SK-N-SH treated with all-trans-retinoic acid at 6 μM for 48 hours (cell line): ENCODE measurements at regions not wholly inside any gene's neighbourhood (a gene's known extent, or its start where the extent isn't known, plus 50 kb on each side); places are given as distances from the start of the nearest gene placed in this dataset.

Experiments
- ATAC-seq: fragments of 200-7000 bp; cut with Tn5 transposase; 3 replicates; pipeline ENCODE4 v1.9.1; 2020; ENCODE audit warnings: mild to moderate bottlenecking, moderate library complexity
- ARNTL ChIP-seq: fragments of 450-650 bp; formaldehyde crosslinking; IDR thresholded peaks from 2 replicates; pipeline ENCODE4 v1.5.0; 2020; ENCODE audit warnings: low read depth, mild to moderate bottlenecking, moderate library complexity, borderline replicate concordance
- BACH2 ChIP-seq: fragments of 250-450 bp; sonication (Bioruptor Pico); IDR thresholded peaks from 2 replicates; pipeline ENCODE4 v1.9.0; 2021; ENCODE audit warnings: mild to moderate bottlenecking, borderline replicate concordance
- CREB5 ChIP-seq: fragments of 250-450 bp; sonication (Bioruptor Pico); IDR thresholded peaks from 2 replicates; pipeline ENCODE4 v1.5.1; 2020; ENCODE audit warnings: low read depth, mild to moderate bottlenecking, moderate library complexity
- CSDC2 ChIP-seq: fragments of 250-450 bp; sonication (Bioruptor Pico); IDR thresholded peaks from 2 replicates; pipeline ENCODE4 v1.5.0; 2020; ENCODE audit warnings: mild to moderate bottlenecking, moderate library complexity
- CSRNP3 ChIP-seq: fragments of 250-450 bp; sonication (Bioruptor Pico); IDR thresholded peaks from 2 replicates; pipeline ENCODE4 v1.5.1; 2021; ENCODE audit warnings: mild to moderate bottlenecking, moderate library complexity
- ESRRG ChIP-seq: fragments of 250-450 bp; sonication (Bioruptor Pico); IDR thresholded peaks from 2 replicates; pipeline ENCODE4 v1.6.1; 2021; ENCODE audit warnings: mild to moderate bottlenecking
- GLIS3 ChIP-seq: fragments of 250-450 bp; sonication (Bioruptor Pico); IDR thresholded peaks from 2 replicates; pipeline ENCODE4 v1.5.0; 2020; ENCODE audit warnings: mild to moderate bottlenecking, moderate library complexity
- ISL1 ChIP-seq: fragments of 250-450 bp; sonication (Bioruptor Pico); IDR thresholded peaks from 2 replicates; pipeline ENCODE4 v2.1.2; 2022; ENCODE audit warnings: mild to moderate bottlenecking, moderate library complexity
- OSR1 ChIP-seq: fragments of 250-450 bp; sonication (Bioruptor Pico); IDR thresholded peaks from 2 replicates; pipeline ENCODE4 v1.8.0; 2022; ENCODE audit warnings: moderate library complexity, mild to moderate bottlenecking, inconsistent platforms
- PATZ1 ChIP-seq: fragments of 250-450 bp; sonication (Bioruptor Pico); IDR thresholded peaks from 2 replicates; pipeline ENCODE4 v1.8.0; 2020; ENCODE audit warnings: mild to moderate bottlenecking, moderate library complexity, borderline replicate concordance
- POU6F1 ChIP-seq: fragments of 250-450 bp; sonication (Bioruptor Pico); IDR thresholded peaks from 2 replicates; pipeline ENCODE4 v1.8.0; 2021; ENCODE audit warnings: low read depth, mild to moderate bottlenecking, moderate library complexity, borderline replicate concordance
- PPARA ChIP-seq: fragments of 250-450 bp; sonication (Bioruptor Pico); IDR thresholded peaks from 2 replicates; pipeline ENCODE4 v1.5.0; 2020; ENCODE audit warnings: mild to moderate bottlenecking, borderline replicate concordance
- RARB ChIP-seq: fragments of 250-450 bp; sonication (Bioruptor Pico); IDR thresholded peaks from 2 replicates; pipeline ENCODE4 v1.8.0; 2021; ENCODE audit warnings: mild to moderate bottlenecking, moderate library complexity
- SNAI2 ChIP-seq: fragments of 250-450 bp; sonication (Bioruptor Pico); IDR thresholded peaks from 2 replicates; pipeline ENCODE4 v1.5.0; 2020; ENCODE audit warnings: mild to moderate bottlenecking, moderate library complexity
- TCF4 ChIP-seq: fragments of 250-450 bp; sonication (Bioruptor Pico); IDR thresholded peaks from 2 replicates; pipeline ENCODE4 v1.8.0; 2021; ENCODE audit warnings: mild to moderate bottlenecking, moderate library complexity, borderline replicate concordance
- TSHZ2 ChIP-seq: fragments of 250-450 bp; sonication (Bioruptor Pico); IDR thresholded peaks from 2 replicates; pipeline ENCODE4 v1.5.0; 2020; ENCODE audit warnings: mild to moderate bottlenecking, moderate library complexity
- ZC3H10 ChIP-seq: fragments of 250-450 bp; sonication (Bioruptor Pico); IDR thresholded peaks from 2 replicates; pipeline ENCODE4 v1.5.1; 2021; ENCODE audit warnings: mild to moderate bottlenecking, moderate library complexity
- ZFP3 ChIP-seq: fragments of 250-450 bp; sonication (Bioruptor Pico); IDR thresholded peaks from 2 replicates; pipeline ENCODE4 v1.5.0; 2020; ENCODE audit warnings: mild to moderate bottlenecking, moderate library complexity
- ZNF565 ChIP-seq: fragments of 450-650 bp; formaldehyde crosslinking; conservative IDR thresholded peaks from 2 replicates; pipeline ENCODE4 v1.5.0; 2020; ENCODE audit warnings: low read depth, mild to moderate bottlenecking, moderate library complexity
- ZNF70 ChIP-seq: fragments of 450-650 bp; formaldehyde crosslinking; IDR thresholded peaks from 2 replicates; pipeline ENCODE4 v1.5.0; 2020; ENCODE audit warnings: mild to moderate bottlenecking, moderate library complexity
- ZNF8 ChIP-seq: fragments of 450-650 bp; formaldehyde crosslinking; IDR thresholded peaks from 2 replicates; pipeline ENCODE4 v1.5.0; 2020; ENCODE audit warnings: mild to moderate bottlenecking, moderate library complexity

- no peak for ATAC-seq
- no peak for TF ChIP-seq PATZ1
- TF ChIP-seq GLIS3 (CRISPR knock-in tag), result no peak
- no peak for TF ChIP-seq ESRRG
- TF ChIP-seq ZNF565, result no peak
- TF ChIP-seq SNAI2 (CRISPR knock-in tag), result no peak
- TF ChIP-seq ZC3H10, result no peak
- TF ChIP-seq CSRNP3, result no peak
- no peak for TF ChIP-seq ZNF8 (CRISPR knock-in tag)
- no peak for TF ChIP-seq CSDC2
- TF ChIP-seq PPARA (CRISPR knock-in tag), result no peak
- TF ChIP-seq TSHZ2 (CRISPR knock-in tag), result no peak
- TF ChIP-seq ZFP3 (CRISPR knock-in tag), result no peak
- no peak for TF ChIP-seq RARB (CRISPR knock-in tag)
- no peak for TF ChIP-seq POU6F1 (CRISPR knock-in tag)
- TF ChIP-seq TCF4 (CRISPR knock-in tag), result no peak
- no peak for TF ChIP-seq BACH2
- TF ChIP-seq ARNTL (CRISPR knock-in tag), result no peak
- no peak for TF ChIP-seq ZNF70 (CRISPR knock-in tag)
- no peak for TF ChIP-seq ISL1 (CRISPR knock-in tag)
- no peak for TF ChIP-seq CREB5 (CRISPR knock-in tag)
Measured at GRCh38 chr6:91506509-91506908, 919.6 kb upstream of the MAP3K7 start.

GRCh38 chr6:91505199-91505598, 918.3 kb upstream of the MAP3K7 start:
- ATAC-seq, result no peak
- no peak for TF ChIP-seq ZNF8 (CRISPR knock-in tag)
- TF ChIP-seq ESRRG, result no peak
- no peak for TF ChIP-seq CSDC2
- TF ChIP-seq ISL1 (CRISPR knock-in tag), result no peak
- TF ChIP-seq TSHZ2 (CRISPR knock-in tag), result no peak
- no peak for TF ChIP-seq OSR1 (CRISPR knock-in tag)
- no peak for TF ChIP-seq TCF4 (CRISPR knock-in tag)
- no peak for TF ChIP-seq PPARA (CRISPR knock-in tag)
